Fibroblast of lung (primary cell): ENCODE measurements at regions not wholly inside any gene's neighbourhood (a gene's known extent, or its start where the extent isn't known, plus 50 kb on each side); places are given as distances from the start of the nearest gene placed in this dataset.

Experiments used
- DNase-seq, 2 donors: peaks; one replicate each; pipeline versions ENCODE4 v3.0.0 to v3.0.0-alpha.2; 2010; ENCODE audit warnings: low read depth in 2 of 2
- H2AFZ ChIP-seq: 2 replicates; pipeline ENCODE4 v1.5.1; 2012; ENCODE audit warnings: low read length, control low read depth, inconsistent platforms
- H3K27ac ChIP-seq: 2 replicates; pipeline ENCODE4 v1.5.1; 2011; ENCODE audit warnings: low read length, control low read depth; ENCODE audit not compliant: insufficient read depth
- H3K27me3 ChIP-seq: 2 replicates; pipeline ENCODE4 v1.5.1; 2011; ENCODE audit warnings: mild to moderate bottlenecking, low read length; ENCODE audit not compliant: control insufficient read depth, insufficient read depth
- H3K36me3 ChIP-seq: 2 replicates; pipeline ENCODE4 v1.5.1; 2011; ENCODE audit warnings: low read length; ENCODE audit not compliant: control insufficient read depth, insufficient read depth
- H3K4me1 ChIP-seq: 2 replicates; pipeline ENCODE4 v1.5.1; 2011; ENCODE audit warnings: low read length; ENCODE audit not compliant: control insufficient read depth, insufficient read depth; ENCODE audit errors: extremely low read depth
- H3K4me2 ChIP-seq: 2 replicates; pipeline ENCODE4 v1.5.1; 2011; ENCODE audit warnings: low read length, control low read depth; ENCODE audit not compliant: insufficient read depth; ENCODE audit errors: extremely low read depth
- H3K4me3 ChIP-seq, 4 experiments: fragments of 200-600 bp in 1 of 4; sonication (generic) in 1 of 4; replicated peaks in 1 of 4; 2 replicates each; pipeline ENCODE4 v1.5.1; 2011 to 2016; ENCODE audit warnings: low read length in 4 of 4, low read depth in 3 of 4, mild to moderate bottlenecking in 3 of 4, control low read depth in 2 of 4, inconsistent platforms in 1 of 4, mixed read lengths in 1 of 4; ENCODE audit not compliant: insufficient read depth in 1 of 4; ENCODE audit errors: control extremely low read depth in 1 of 4
- H3K79me2 ChIP-seq: 2 replicates; pipeline ENCODE4 v1.5.1; 2012; ENCODE audit warnings: mild to moderate bottlenecking, low read length, inconsistent platforms; ENCODE audit not compliant: control insufficient read depth, insufficient read depth
- H3K9ac ChIP-seq: 2 replicates; pipeline ENCODE4 v1.5.1; 2011; ENCODE audit warnings: mild to moderate bottlenecking, low read length, control low read depth; ENCODE audit not compliant: insufficient read depth
- H3K9me3 ChIP-seq: 2 replicates; pipeline ENCODE4 v1.5.1; 2012; ENCODE audit warnings: low read depth, low read length; ENCODE audit not compliant: control insufficient read depth, insufficient read depth
- H4K20me1 ChIP-seq: 2 replicates; pipeline ENCODE4 v1.5.1; 2011; ENCODE audit warnings: low read length; ENCODE audit not compliant: control insufficient read depth, insufficient read depth; ENCODE audit errors: extremely low read depth
- CTCF ChIP-seq, 2 donors: IDR thresholded peaks in 1 of 2; conservative IDR thresholded peaks in 1 of 2; 1 replicate in 1 of 2; 2 replicates in 1 of 2; pipeline ENCODE4 v1.5.1; 2011 to 2012; ENCODE audit warnings: low read length in 2 of 2, control low read depth in 1 of 2, inconsistent platforms in 1 of 2, low read depth in 1 of 2, mild to moderate bottlenecking in 1 of 2
- EZH2 ChIP-seq: IDR thresholded peaks from 2 replicates; pipeline ENCODE4 v1.5.1; 2012; ENCODE audit warnings: low read length, control low read depth, mild to moderate bottlenecking; ENCODE audit errors: missing control alignments

- no peaks in the 10 kb centered on the region for H3K36me3 ChIP-seq
- H3K4me1 ChIP-seq: no peaks in the 10 kb centered on the region
- no peak for TF ChIP-seq EZH2
- TF ChIP-seq CTCF (conservative IDR thresholded peaks at IDR 0.05 in 1 of 2, IDR thresholded peaks at IDR 0.05 in 1 of 2; ENCODE audit: low read depth in 1 of 2, low read length in 2 of 2): peak in 1 of 2 donors; percentile 33
- H3K9me3 ChIP-seq: no peaks in the 10 kb centered on the region
- H3K27ac ChIP-seq: no peak overlapping the region
- peak; percentile 25 to 68 for DNase-seq
- peak overlapping the region; percentile 0 for H2AFZ ChIP-seq
- no peaks in the 10 kb centered on the region for H3K27me3 ChIP-seq
- no peak overlapping the region for H3K9ac ChIP-seq
- no peak overlapping the region for H3K4me3 ChIP-seq
- no peaks in the 10 kb centered on the region for H4K20me1 ChIP-seq
- H3K4me2 ChIP-seq: no peak overlapping the region
- H3K79me2 ChIP-seq: no peaks in the 10 kb centered on the region
Measured at GRCh38 chr7:13115157-13115772, 427.8 kb downstream of the ARL4A start.

- H2AFZ ChIP-seq: no peak overlapping the region
- peak in 1 of 2 donors; percentile 13 for DNase-seq
- H3K27me3 ChIP-seq: no peaks in the 10 kb centered on the region
- H3K36me3 ChIP-seq: no peaks in the 10 kb centered on the region
- no peak overlapping the region for H3K27ac ChIP-seq
- H3K79me2 ChIP-seq: no peaks in the 10 kb centered on the region
- H3K9me3 ChIP-seq: no peaks in the 10 kb centered on the region
- H3K9ac ChIP-seq: no peak overlapping the region
- H3K4me2 ChIP-seq: no peak overlapping the region
- no peaks in the 10 kb centered on the region for H4K20me1 ChIP-seq
- H3K4me1 ChIP-seq: no peaks in the 10 kb centered on the region
- no peak overlapping the region for H3K4me3 ChIP-seq
- TF ChIP-seq CTCF (conservative IDR thresholded peaks at IDR 0.05 in 1 of 2, IDR thresholded peaks at IDR 0.05 in 1 of 2; ENCODE audit: low read depth in 1 of 2, low read length in 2 of 2) (no peak), EZH2 (no peak)
Measured at GRCh38 chr7:13115855-13116254, 428.4 kb downstream of the ARL4A start.

DNA sequence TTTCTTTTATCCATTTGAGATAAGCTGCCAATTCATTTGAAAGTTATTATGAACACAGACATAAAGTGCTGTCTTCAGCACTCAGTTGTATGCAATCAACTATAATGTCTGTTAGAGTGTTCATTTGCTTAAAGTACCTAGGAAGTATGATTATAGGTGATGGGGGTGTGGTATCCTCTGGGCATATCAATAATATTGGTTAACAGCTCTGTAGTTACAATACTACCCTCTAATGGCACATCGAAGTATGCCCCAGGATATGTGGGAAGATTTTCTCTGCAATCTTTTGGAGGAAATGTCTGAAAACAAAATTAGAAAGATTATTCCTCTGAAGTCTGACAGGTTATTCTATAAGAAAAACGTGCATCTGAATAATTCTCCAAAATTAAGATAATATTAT is 429.7 kb downstream of the ARL4A start:
- Histone ChIP-seq H3K4me3 (no peak overlapping the region), H3K9ac (no peak overlapping the region), H3K79me2 (no peaks in the 10 kb centered on the region), H3K27me3 (no peaks in the 10 kb centered on the region), H3K4me1 (no peaks in the 10 kb centered on the region), H3K9me3 (no peaks in the 10 kb centered on the region), H3K4me2 (no peak overlapping the region), H3K36me3 (no peaks in the 10 kb centered on the region), H4K20me1 (no peaks in the 10 kb centered on the region), H2AFZ (no peak overlapping the region), H3K27ac (no peak overlapping the region)
- TF ChIP-seq EZH2 (no peak), CTCF (conservative IDR thresholded peaks at IDR 0.05 in 1 of 2, IDR thresholded peaks at IDR 0.05 in 1 of 2; ENCODE audit: low read depth in 1 of 2, low read length in 2 of 2) (peak; percentile 60 to 71)
- peak; percentile 5 to 61 for DNase-seq
